Spinal cord (tissue), 9 donors: ENCODE measurements at regions not wholly inside any gene's neighbourhood (a gene's known extent, or its start where the extent isn't known, plus 50 kb on each side); places are given as distances from the start of the nearest gene placed in this dataset.

Experiments used
- DNase-seq, 6 donors: peaks; one replicate each; pipeline versions ENCODE4 v3.0.0 to v3.0.0-alpha.2; 2013 to 2015; ENCODE audit warnings: low spot score in 6 of 6, low read depth in 4 of 6
- H3K27ac ChIP-seq: one replicate; pipeline ENCODE4 v1.5.1; 2013; ENCODE audit warnings: low read depth, low read length, control low read depth
- H3K27me3 ChIP-seq: one replicate; pipeline ENCODE4 v1.6.1; 2013; ENCODE audit warnings: low read length; ENCODE audit not compliant: control insufficient read depth, insufficient read depth
- H3K36me3 ChIP-seq: one replicate; pipeline ENCODE4 v1.6.1; 2013; ENCODE audit warnings: low read length; ENCODE audit not compliant: control insufficient read depth, insufficient read depth
- H3K4me1 ChIP-seq: one replicate; pipeline ENCODE4 v1.6.1; 2013; ENCODE audit warnings: low read length; ENCODE audit not compliant: control insufficient read depth, insufficient read depth
- H3K4me3 ChIP-seq: one replicate; pipeline ENCODE4 v1.5.1; 2013; ENCODE audit warnings: low read depth, low read length, control low read depth
- H3K9me3 ChIP-seq: one replicate; pipeline ENCODE4 v1.6.1; 2013; ENCODE audit warnings: low read length; ENCODE audit not compliant: control insufficient read depth, insufficient read depth
- WGBS: methylation state at CpG from one replicate; pipeline ENCODE4 v1.1.5; 2013; ENCODE audit warnings: missing lambda C conversion rate; ENCODE audit not compliant: insufficient coverage; 5-methylcytosine and 5-hydroxymethylcytosine counted together
- donor health status: healthy.

- DNase-seq, result no peak
- Histone ChIP-seq H3K9me3 (no peaks in the 10 kb centered on the region), H3K36me3 (no peaks in the 10 kb centered on the region), H3K27me3 (peaks cover 2% of the 10 kb centered on the region), H3K27ac (no peak overlapping the region), H3K4me3 (no peak overlapping the region), H3K4me1 (no peaks in the 10 kb centered on the region)
Measured at GRCh38 chr12:115042341-115042740, 358.4 kb upstream of the TBX3 start.

GRCh38 chr12:115037830-115038229 lies 353.9 kb upstream of the TBX3 start:
- Histone ChIP-seq H3K4me3 (no peak overlapping the region), H3K4me1 (no peaks in the 10 kb centered on the region), H3K27me3 (no peaks in the 10 kb centered on the region), H3K36me3 (no peaks in the 10 kb centered on the region), H3K9me3 (no peaks in the 10 kb centered on the region), H3K27ac (no peak overlapping the region)
- 75% methylated on average over 2 of the region's 2 CpGs for WGBS
- DNase-seq, result no peak

- no peaks in the 10 kb centered on the region for H3K27me3 ChIP-seq
- no peaks in the 10 kb centered on the region for H3K4me1 ChIP-seq
- peak in 1 of 6 donors; percentile 36 for DNase-seq
- no peak overlapping the region for H3K4me3 ChIP-seq
- no peaks in the 10 kb centered on the region for H3K9me3 ChIP-seq
- no peak overlapping the region for H3K27ac ChIP-seq
- 8% methylated on average over 1 of the region's 2 CpGs for WGBS
- H3K36me3 ChIP-seq, result no peaks in the 10 kb centered on the region
Measured at GRCh38 chr12:115035535-115036107, 351.6 kb upstream of the TBX3 start.

- Histone ChIP-seq H3K4me3 (no peak overlapping the region), H3K4me1 (no peaks in the 10 kb centered on the region), H3K9me3 (no peaks in the 10 kb centered on the region), H3K36me3 (no peaks in the 10 kb centered on the region), H3K27me3 (no peaks in the 10 kb centered on the region), H3K27ac (no peak overlapping the region)
- DNase-seq, result no peak
- 100% methylated on average over 1 of the region's 3 CpGs for WGBS
Measured at GRCh38 chr12:115032521-115032920, 348.5 kb upstream of the TBX3 start.

GRCh38 chr12:115030017-115030416 lies 346.0 kb upstream of the TBX3 start:
- Histone ChIP-seq H3K9me3 (no peaks in the 10 kb centered on the region), H3K4me1 (no peaks in the 10 kb centered on the region), H3K27me3 (no peaks in the 10 kb centered on the region), H3K4me3 (no peak overlapping the region), H3K27ac (no peak overlapping the region), H3K36me3 (no peaks in the 10 kb centered on the region)
- WGBS, result 100% methylated on average over 1 of the region's 3 CpGs
- DNase-seq, result no peak

GRCh38 chr12:115024531-115024930 lies 340.6 kb upstream of the TBX3 start:
- peaks cover 4% of the 10 kb centered on the region for H3K9me3 ChIP-seq
- no peak for DNase-seq
- H3K36me3 ChIP-seq, result no peaks in the 10 kb centered on the region
- no peak overlapping the region for H3K27ac ChIP-seq
- no peak overlapping the region for H3K4me3 ChIP-seq
- no peaks in the 10 kb centered on the region for H3K27me3 ChIP-seq
- WGBS, result no CpG with 5 or more reads among the region's 3 CpGs
- no peaks in the 10 kb centered on the region for H3K4me1 ChIP-seq

GRCh38 chr12:115023279-115024265 lies 339.6 kb upstream of the TBX3 start:
- WGBS, result 71% methylated on average over 3 of the region's 4 CpGs
- Histone ChIP-seq H3K9me3 (peaks cover 4% of the 10 kb centered on the region), H3K27ac (no peak overlapping the region), H3K4me1 (no peaks in the 10 kb centered on the region), H3K4me3 (no peak overlapping the region), H3K27me3 (no peaks in the 10 kb centered on the region), H3K36me3 (no peaks in the 10 kb centered on the region)
- peak in 2 of 6 donors; percentile 20 to 75 for DNase-seq

- H3K4me3 ChIP-seq, result no peak overlapping the region
- no peaks in the 10 kb centered on the region for H3K36me3 ChIP-seq
- no peak for DNase-seq
Measured at GRCh38 chr12:115020091-115020490, 336.1 kb upstream of the TBX3 start.

GRCh38 chr12:115017346-115017745 lies 333.4 kb upstream of the TBX3 start:
- 80% methylated on average over 2 of the region's 2 CpGs for WGBS

More at GRCh38 chr12:115020091-115020490, 336.1 kb upstream of the TBX3 start:
- Histone ChIP-seq H3K27me3 (no peaks in the 10 kb centered on the region), H3K27ac (no peak overlapping the region), H3K9me3 (peaks cover 4% of the 10 kb centered on the region), H3K4me1 (no peaks in the 10 kb centered on the region)

More at GRCh38 chr12:115017346-115017745, 333.4 kb upstream of the TBX3 start:
- no peaks in the 10 kb centered on the region for H3K36me3 ChIP-seq
- no peak overlapping the region for H3K27ac ChIP-seq
- no peaks in the 10 kb centered on the region for H3K27me3 ChIP-seq
- no peak overlapping the region for H3K4me3 ChIP-seq
- no peak for DNase-seq
- H3K4me1 ChIP-seq, result peaks cover 12% of the 10 kb centered on the region
- H3K9me3 ChIP-seq, result peaks cover 4% of the 10 kb centered on the region
